K562 (cell line): ENCODE measurements at regions not wholly inside any gene's neighbourhood (a gene's known extent, or its start where the extent isn't known, plus 50 kb on each side); places are given as distances from the start of the nearest gene placed in this dataset.

Source experiments
- NFXL1 ChIP-seq: fragments of 450-650 bp; formaldehyde crosslinking; IDR thresholded peaks from 2 replicates; pipeline ENCODE4 v1.4.0; 2021; ENCODE audit warnings: mild to moderate bottlenecking
- NR2F6 ChIP-seq: fragments of 450-650 bp; formaldehyde crosslinking; IDR thresholded peaks from 2 replicates; pipeline ENCODE4 v1.4.0; 2020; ENCODE audit warnings: mild to moderate bottlenecking
- SREBF1 ChIP-seq: fragments of 150-350 bp; IDR thresholded peaks from 2 replicates; pipeline ENCODE4 v1.6.1; 2014; ENCODE audit warnings: antibody characterized with exemption, low read depth, low read length, borderline replicate concordance

- TF ChIP-seq NFXL1 (CRISPR knock-in tag) (no peak), NR2F6 (CRISPR knock-in tag) (no peak), SREBF1 (no peak)
These were observed 83.3 kb upstream of the KCNJ15 start for GRCh38 chr21:38173276-38174035.
